ENCODE measurements at regions not wholly inside any gene's neighbourhood (a gene's known extent, or its start where the extent isn't known, plus 50 kb on each side); places are given as distances from the start of the nearest gene placed in this dataset.
A peak's percentile ranks its signal among the peaks of the same experiment; 100 is the strongest.

DNA sequence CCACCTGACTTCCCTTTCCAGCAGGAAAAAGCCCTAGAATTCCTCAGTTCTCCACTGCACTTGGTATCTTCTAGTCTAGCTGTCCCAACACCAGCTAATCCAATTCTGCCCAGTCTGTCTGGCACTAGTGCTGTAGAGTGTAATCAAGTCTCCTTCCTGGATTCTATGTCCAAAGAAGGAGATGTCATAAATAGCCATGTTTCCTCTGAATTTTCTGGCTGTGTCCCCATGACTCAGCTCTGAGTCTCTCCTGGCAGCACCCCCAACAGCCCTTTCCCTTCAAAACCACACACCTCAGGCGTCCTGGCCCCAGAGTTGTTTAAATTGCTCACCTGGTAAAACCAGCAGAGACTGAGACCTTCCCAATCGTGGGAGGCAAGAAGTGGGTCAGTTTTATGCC is 197.2 kb downstream of the GRXCR1 start:
- TF ChIP-seq, protein P1, sequence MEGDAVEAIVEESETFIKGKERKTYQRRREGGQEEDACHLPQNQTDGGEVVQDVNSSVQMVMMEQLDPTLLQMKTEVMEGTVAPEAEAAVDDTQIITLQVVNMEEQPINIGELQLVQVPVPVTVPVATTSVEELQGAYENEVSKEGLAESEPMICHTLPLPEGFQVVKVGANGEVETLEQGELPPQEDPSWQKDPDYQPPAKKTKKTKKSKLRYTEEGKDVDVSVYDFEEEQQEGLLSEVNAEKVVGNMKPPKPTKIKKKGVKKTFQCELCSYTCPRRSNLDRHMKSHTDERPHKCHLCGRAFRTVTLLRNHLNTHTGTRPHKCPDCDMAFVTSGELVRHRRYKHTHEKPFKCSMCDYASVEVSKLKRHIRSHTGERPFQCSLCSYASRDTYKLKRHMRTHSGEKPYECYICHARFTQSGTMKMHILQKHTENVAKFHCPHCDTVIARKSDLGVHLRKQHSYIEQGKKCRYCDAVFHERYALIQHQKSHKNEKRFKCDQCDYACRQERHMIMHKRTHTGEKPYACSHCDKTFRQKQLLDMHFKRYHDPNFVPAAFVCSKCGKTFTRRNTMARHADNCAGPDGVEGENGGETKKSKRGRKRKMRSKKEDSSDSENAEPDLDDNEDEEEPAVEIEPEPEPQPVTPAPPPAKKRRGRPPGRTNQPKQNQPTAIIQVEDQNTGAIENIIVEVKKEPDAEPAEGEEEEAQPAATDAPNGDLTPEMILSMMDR (IDR thresholded peaks at IDR 0.05; ENCODE audit: insufficient read depth, low read length) = no peak
- no peak overlapping the region for H3K4me3 ChIP-seq (ENCODE audit: low read depth, low read length)
- DNase-seq (ENCODE audit: low read depth) = peak; percentile 10

DNA sequence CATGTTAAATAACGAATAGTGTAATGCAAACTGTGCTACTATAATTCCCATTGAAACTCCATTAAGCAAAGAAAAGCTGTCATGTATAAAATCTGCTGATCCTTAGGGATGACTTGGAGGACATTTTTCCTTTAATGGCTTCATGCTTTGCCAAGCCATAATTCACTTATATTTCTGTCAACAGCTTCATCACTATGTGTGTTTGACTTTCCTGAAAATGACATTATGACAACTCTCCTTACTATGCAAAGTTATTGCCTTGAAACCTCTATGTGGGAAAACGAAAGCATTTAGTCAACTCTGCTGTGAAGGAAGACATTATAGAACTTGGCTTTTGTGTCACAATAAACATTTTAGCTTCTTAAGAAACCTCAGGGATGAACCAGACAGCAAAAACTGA is 210.5 kb downstream of the GRXCR1 start:
- TF ChIP-seq, protein P1 (IDR thresholded peaks at IDR 0.05; ENCODE audit: insufficient read depth, low read length) = no peak

DNA sequence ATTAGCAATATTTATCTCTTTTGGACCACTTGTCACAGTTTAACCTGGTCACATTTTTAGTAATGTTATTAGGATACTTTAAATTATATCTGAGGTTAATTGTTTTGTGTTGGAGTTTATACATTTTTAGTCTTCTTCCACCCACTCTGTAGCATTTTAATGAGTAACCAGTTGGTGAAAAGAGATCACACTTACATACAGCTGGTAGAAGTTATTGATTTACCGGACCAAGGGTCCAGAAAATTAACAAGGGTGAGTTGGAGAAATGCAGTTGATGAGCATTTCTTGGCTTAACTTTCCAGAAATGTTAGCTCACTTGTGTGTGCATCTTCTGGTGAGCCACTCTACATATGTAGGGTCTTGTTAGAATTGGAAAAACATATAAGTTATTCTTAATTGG is 219.6 kb downstream of the GRXCR1 start:
- no peak for DNase-seq (ENCODE audit: low read depth)
- TF ChIP-seq, protein P1 (IDR thresholded peaks at IDR 0.05; ENCODE audit: insufficient read depth, low read length) = no peak
- H3K4me3 ChIP-seq (ENCODE audit: low read depth, low read length) = no peak overlapping the region

More for the DNA sequence above, 210.5 kb downstream of the GRXCR1 start:
- no peak for DNase-seq (ENCODE audit: low read depth)
- no peak overlapping the region for H3K4me3 ChIP-seq (ENCODE audit: low read depth, low read length)

- no peak for DNase-seq (ENCODE audit: low read depth)
- TF ChIP-seq, protein P1 (IDR thresholded peaks at IDR 0.05; ENCODE audit: insufficient read depth, low read length) = no peak
- H3K4me3 ChIP-seq (ENCODE audit: low read depth, low read length) = no peak overlapping the region
Observed at GRCh38 chr4:43113196-43113595, 220.7 kb downstream of the GRXCR1 start.

DNA sequence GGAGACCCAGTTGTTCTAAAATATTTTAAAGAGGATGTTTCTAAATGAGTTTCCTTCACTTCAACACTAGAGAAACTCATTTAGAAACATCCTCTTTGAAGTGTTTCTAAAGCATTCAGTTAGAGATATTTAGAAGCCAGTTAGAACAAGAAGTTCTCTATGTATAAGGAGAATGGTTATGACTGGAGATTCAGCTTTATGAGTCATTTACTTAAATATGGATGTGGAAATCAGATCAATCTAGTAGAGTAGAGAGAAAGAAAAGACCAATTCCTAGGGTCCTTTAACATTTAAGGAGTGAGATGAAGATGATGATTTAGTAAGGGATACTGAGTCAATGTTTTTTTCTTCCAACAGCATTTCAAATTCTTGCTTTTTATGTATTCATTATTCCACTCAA is 234.1 kb downstream of the GRXCR1 start:
- TF ChIP-seq, protein P1 (IDR thresholded peaks at IDR 0.05; ENCODE audit: insufficient read depth, low read length) = no peak
- no peak overlapping the region for H3K4me3 ChIP-seq (ENCODE audit: low read depth, low read length)
- DNase-seq (ENCODE audit: low read depth) = no peak

DNA sequence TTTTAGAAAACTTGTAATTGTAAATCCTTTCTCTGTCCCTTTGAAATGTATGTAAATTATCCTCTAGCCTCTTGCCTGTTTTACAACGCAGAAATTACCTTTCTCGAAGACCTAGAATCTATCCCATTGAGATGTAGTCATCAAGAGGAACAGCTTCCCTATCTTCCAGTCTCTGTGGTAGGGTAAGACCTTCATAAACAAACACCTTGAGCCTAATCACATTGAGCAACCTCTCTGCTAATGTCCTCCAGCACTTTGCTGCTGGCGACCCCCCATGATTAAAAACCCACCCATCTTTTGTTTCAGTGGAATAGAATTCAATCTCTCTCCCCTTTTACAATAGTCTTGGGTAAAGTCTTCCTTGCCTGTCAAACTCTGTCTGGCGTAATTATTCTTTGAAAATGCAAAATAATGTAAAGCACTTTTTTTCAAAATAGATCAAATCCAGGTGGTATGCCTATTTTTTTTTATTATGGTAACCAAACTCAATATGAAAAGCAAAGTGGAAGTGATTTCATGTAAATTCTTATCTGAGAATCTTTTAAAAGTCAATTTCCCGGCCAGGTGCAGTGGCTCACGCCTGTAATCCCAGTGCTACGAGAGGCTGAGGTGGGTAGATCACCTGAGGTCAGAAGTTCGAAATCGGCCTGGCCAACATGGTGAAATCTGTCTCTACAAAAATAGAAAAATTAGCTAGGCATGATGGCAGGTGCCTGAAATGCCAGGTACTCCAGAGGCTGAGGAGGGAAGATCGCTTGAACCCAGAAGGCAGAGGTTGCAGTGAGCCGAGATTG is 237.9 kb downstream of the GRXCR1 start:
- DNase-seq (ENCODE audit: low read depth) = no peak
- TF ChIP-seq, protein P1 (IDR thresholded peaks at IDR 0.05; ENCODE audit: insufficient read depth, low read length) = no peak
- H3K4me3 ChIP-seq (ENCODE audit: low read depth, low read length) = no peak overlapping the region
